Progenitor cell of endocrine pancreas (in vitro differentiated cells): ENCODE measurements at regions not wholly inside any gene's neighbourhood (a gene's known extent, or its start where the extent isn't known, plus 50 kb on each side); places are given as distances from the start of the nearest gene placed in this dataset.

Experiments
- DNase-seq: peaks from one replicate; pipeline ENCODE4 v3.0.0; 2021; ENCODE audit warnings: low spot score; ENCODE audit not compliant: unreplicated experiment
- H3K27ac Mint-ChIP-seq: 2 replicates; pipeline ENCODE4 v1.8.0; 2021; ENCODE audit warnings: mild to moderate bottlenecking, moderate library complexity, mixed read lengths
- H3K27me3 Mint-ChIP-seq: 2 replicates; pipeline ENCODE4 v1.8.0; 2021; ENCODE audit warnings: mixed read lengths
- H3K36me3 Mint-ChIP-seq: 2 replicates; pipeline ENCODE4 v1.8.0; 2022; ENCODE audit warnings: mixed read lengths; ENCODE audit not compliant: insufficient read depth
- H3K4me1 Mint-ChIP-seq: 2 replicates; pipeline ENCODE4 v1.8.0; 2021; ENCODE audit warnings: low read depth, mixed read lengths
- H3K4me3 Mint-ChIP-seq: 2 replicates; pipeline ENCODE4 v1.8.0; 2021; ENCODE audit warnings: low read depth, mild to moderate bottlenecking, moderate library complexity, mixed read lengths
- H3K9me3 Mint-ChIP-seq: 2 replicates; pipeline ENCODE4 v1.8.0; 2021; ENCODE audit warnings: low read depth, mixed read lengths
- TF ChIP-seq, protein P1 (sequence below): fragments of 200-600 bp; sonication (generic); IDR thresholded peaks from one replicate; pipeline ENCODE4 v1.5.0; 2021; ENCODE audit warnings: antibody characterized with exemption, mild to moderate bottlenecking; ENCODE audit not compliant: unreplicated experiment

DNA sequence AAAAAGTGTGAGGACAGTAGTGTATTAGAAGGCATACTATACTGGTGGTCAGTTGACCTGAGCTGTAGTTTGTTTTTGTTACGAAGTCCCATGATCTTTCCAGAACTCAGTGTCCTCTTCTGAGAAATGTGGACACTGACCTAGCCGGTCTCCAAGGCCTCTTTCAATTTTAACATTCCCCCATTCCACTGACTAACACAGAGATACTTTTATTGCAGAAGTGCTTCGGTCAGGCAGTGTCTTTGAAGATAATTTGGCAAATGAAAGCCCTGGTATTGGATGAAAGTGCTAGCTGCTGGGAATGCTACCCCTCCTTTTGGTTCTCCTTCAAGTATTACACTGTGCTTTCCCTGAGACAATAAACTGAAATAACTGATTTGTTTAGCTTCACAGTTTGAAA, 89.4 kb downstream of the LMO4 start:
- Mint-ChIP-seq H3K27me3 (no peaks in the 10 kb centered on the region), H3K9me3 (peaks cover 16% of the 10 kb centered on the region), H3K27ac (no peak overlapping the region), H3K4me1 (no peaks in the 10 kb centered on the region), H3K4me3 (no peak overlapping the region), H3K36me3 (peaks cover 1% of the 10 kb centered on the region)
- TF ChIP-seq, protein P1, sequence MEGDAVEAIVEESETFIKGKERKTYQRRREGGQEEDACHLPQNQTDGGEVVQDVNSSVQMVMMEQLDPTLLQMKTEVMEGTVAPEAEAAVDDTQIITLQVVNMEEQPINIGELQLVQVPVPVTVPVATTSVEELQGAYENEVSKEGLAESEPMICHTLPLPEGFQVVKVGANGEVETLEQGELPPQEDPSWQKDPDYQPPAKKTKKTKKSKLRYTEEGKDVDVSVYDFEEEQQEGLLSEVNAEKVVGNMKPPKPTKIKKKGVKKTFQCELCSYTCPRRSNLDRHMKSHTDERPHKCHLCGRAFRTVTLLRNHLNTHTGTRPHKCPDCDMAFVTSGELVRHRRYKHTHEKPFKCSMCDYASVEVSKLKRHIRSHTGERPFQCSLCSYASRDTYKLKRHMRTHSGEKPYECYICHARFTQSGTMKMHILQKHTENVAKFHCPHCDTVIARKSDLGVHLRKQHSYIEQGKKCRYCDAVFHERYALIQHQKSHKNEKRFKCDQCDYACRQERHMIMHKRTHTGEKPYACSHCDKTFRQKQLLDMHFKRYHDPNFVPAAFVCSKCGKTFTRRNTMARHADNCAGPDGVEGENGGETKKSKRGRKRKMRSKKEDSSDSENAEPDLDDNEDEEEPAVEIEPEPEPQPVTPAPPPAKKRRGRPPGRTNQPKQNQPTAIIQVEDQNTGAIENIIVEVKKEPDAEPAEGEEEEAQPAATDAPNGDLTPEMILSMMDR, result no peak
- no peak for DNase-seq

DNA sequence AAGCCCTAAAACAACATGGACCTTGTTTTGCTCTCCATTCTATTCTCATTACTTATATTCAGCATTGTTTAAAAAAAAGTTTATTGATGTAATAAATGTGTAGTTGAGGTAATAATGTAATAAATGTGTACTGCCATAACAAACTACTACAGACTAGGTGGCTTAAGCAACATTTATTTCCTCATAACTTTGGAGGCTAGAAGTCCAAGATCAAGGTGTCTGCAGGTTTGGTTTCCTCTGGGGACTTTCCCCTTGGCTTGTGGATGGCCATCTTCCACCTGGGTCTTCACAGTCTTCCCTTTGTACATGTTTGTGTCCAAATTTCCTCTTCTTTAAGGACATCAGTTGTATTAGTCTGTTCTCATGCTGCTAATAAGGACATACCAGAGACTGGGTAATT, 93.1 kb downstream of the LMO4 start:
- TF ChIP-seq, protein P1, result no peak
- Mint-ChIP-seq H3K27me3 (no peaks in the 10 kb centered on the region), H3K4me1 (no peaks in the 10 kb centered on the region)

DNA sequence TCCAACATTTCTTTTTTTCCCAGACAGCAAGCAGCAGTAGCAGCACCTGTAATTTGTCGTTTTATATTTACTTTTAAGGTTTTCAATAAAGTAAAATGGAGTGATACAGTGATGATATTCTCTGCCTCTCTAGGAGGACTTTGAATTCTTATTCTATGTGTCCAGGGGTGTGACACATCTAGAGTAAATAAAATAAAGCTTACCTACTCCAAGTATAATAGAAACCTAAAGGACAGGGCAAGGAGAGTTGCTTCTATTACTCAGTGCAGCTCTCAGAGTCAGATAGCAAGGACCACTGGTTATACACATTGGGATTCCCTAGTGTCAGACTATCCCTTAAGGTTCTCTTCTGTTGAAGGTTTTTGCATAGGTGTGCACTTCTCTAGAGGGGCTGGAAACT, 95.9 kb downstream of the LMO4 start:
- TF ChIP-seq, protein P1, result no peak
- H3K4me3 Mint-ChIP-seq, result no peak overlapping the region
- DNase-seq, result no peak
- peaks cover 6% of the 10 kb centered on the region for H3K9me3 Mint-ChIP-seq
- H3K36me3 Mint-ChIP-seq, result peaks cover 1% of the 10 kb centered on the region
- no peak overlapping the region for H3K27ac Mint-ChIP-seq
- peaks cover 6% of the 10 kb centered on the region for H3K4me1 Mint-ChIP-seq
- no peaks in the 10 kb centered on the region for H3K27me3 Mint-ChIP-seq

More for the DNA sequence above, 93.1 kb downstream of the LMO4 start:
- DNase-seq, result no peak
- Mint-ChIP-seq H3K4me3 (no peak overlapping the region), H3K27ac (no peak overlapping the region), H3K36me3 (peaks cover 1% of the 10 kb centered on the region), H3K9me3 (peaks cover 9% of the 10 kb centered on the region)

DNA sequence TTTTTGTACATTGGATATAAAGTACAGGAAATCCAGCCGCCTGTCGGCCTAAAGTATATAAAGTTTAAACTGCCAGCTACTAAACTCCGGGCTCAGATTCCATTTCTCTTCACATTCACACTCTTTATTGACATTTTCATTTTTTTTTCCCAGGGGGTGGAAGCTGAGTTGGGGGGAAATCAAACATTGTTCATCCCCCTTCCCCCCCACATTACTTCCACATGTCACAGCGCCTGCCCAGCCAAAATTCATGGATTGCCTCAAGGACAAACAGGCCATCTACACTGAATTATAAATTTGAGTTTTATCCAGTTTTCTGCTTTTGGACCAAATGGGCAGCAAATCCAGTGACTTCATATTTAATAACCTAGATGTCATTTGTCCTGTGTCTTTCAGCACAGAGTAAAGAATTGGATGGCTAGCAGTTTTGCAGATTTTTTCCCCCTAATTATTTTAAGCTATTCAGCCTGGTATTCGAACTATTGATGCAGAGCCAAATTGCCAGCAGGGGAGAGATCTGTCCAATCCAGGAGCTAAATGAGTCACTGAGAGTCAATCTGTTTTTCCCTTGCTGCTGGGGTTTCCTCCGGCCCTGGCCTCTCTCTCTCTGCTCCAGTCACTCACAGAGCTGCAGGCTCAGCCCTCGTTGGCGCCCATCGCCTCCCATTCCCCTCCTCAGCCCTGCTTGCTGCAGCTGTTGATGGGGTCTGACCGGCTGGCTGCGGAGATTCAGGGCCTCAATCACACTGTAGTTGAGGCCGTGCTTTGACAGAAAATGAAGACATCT, 98.0 kb downstream of the LMO4 start:
- H3K4me3 Mint-ChIP-seq, result no peak overlapping the region
- DNase-seq, result no peak
- TF ChIP-seq, protein P1, result no peak
- H3K27ac Mint-ChIP-seq, result no peak overlapping the region
- peaks cover 4% of the 10 kb centered on the region for H3K9me3 Mint-ChIP-seq
- peaks cover 1% of the 10 kb centered on the region for H3K36me3 Mint-ChIP-seq
- H3K4me1 Mint-ChIP-seq, result peaks cover 6% of the 10 kb centered on the region
- H3K27me3 Mint-ChIP-seq, result no peaks in the 10 kb centered on the region

DNA sequence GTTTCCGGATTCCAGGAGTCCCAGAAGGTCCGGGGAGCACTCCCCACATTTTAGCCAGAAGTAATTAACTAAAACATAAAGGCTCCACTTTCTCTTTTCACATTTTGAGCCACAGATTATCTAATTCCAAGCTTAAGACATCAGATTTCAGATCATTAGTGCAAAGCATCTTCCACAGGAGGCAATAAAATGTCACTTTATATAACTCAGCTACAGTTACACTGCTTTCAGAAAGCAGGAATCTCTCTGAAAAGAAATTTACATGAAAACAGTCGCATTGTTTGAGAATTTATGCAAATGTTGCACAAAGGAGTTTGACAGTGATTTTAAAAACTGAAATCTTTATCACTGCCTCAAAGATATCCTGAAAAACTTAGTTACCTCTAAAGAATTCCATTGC, 99.7 kb downstream of the LMO4 start:
- H3K9me3 Mint-ChIP-seq, result no peaks in the 10 kb centered on the region
- no peaks in the 10 kb centered on the region for H3K27me3 Mint-ChIP-seq
- H3K4me3 Mint-ChIP-seq, result no peak overlapping the region
- H3K4me1 Mint-ChIP-seq, result peaks cover 6% of the 10 kb centered on the region
- no peak for DNase-seq
- H3K27ac Mint-ChIP-seq, result no peak overlapping the region
- no peaks in the 10 kb centered on the region for H3K36me3 Mint-ChIP-seq
- TF ChIP-seq, protein P1, result no peak
